ENCODE measurements at regions not wholly inside any gene's neighbourhood (a gene's known extent, or its start where the extent isn't known, plus 50 kb on each side); places are given as distances from the start of the nearest gene placed in this dataset.

GRCh38 chr1:190957565-190957964, 479.9 kb upstream of the BRINP3 start:
- Histone ChIP-seq H3K36me3 (ENCODE audit: insufficient read depth, low read length) (no peaks in the 10 kb centered on the region), H3K27ac (ENCODE audit: low read length) (no peak overlapping the region), H3K9ac (ENCODE audit: low read depth, low read length) (no peak overlapping the region), H3K4me2 (ENCODE audit: insufficient read depth, low read length) (no peak overlapping the region), H3K27me3 (ENCODE audit: insufficient read depth, low read length, poor library complexity) (no peaks in the 10 kb centered on the region), H4K20me1 (ENCODE audit: insufficient read depth, low read length) (no peaks in the 10 kb centered on the region), H2AFZ (ENCODE audit: low read depth, low read length) (no peak overlapping the region), H3K79me2 (ENCODE audit: insufficient read depth, low read length) (no peaks in the 10 kb centered on the region), H3K9me3 (ENCODE audit: insufficient read depth, low read length, severe bottlenecking) (no peaks in the 10 kb centered on the region), H3K4me3 (ENCODE audit: low read depth in 1 of 2, low read length in 2 of 2) (no peak overlapping the region), H3K4me1 (ENCODE audit: insufficient read depth, low read length) (no peaks in the 10 kb centered on the region)
- no peak; the same call in 2 of the 3 replicates for ATAC-seq (ENCODE audit: insufficient read depth, low read depth)
- DNase-seq = no peak
- no peak for TF ChIP-seq CTCF (IDR thresholded peaks at IDR 0.05; ENCODE audit: borderline replicate concordance, extremely low read depth, low read length, poor library complexity, severe bottlenecking)
- no peak for TF ChIP-seq EZH2 (IDR thresholded peaks at IDR 0.05; ENCODE audit: borderline replicate concordance, low read depth, low read length, severe bottlenecking)

- DNase-seq = no peak
- Histone ChIP-seq H4K20me1 (ENCODE audit: insufficient read depth, low read length) (no peaks in the 10 kb centered on the region), H3K9me3 (ENCODE audit: insufficient read depth, low read length, severe bottlenecking) (no peaks in the 10 kb centered on the region), H3K27me3 (ENCODE audit: insufficient read depth, low read length, poor library complexity) (no peaks in the 10 kb centered on the region), H2AFZ (ENCODE audit: low read depth, low read length) (no peak overlapping the region), H3K4me3 (ENCODE audit: low read depth in 1 of 2, low read length in 2 of 2) (no peak overlapping the region), H3K4me1 (ENCODE audit: insufficient read depth, low read length) (no peaks in the 10 kb centered on the region), H3K79me2 (ENCODE audit: insufficient read depth, low read length) (no peaks in the 10 kb centered on the region), H3K27ac (ENCODE audit: low read length) (no peak overlapping the region), H3K4me2 (ENCODE audit: insufficient read depth, low read length) (no peak overlapping the region), H3K36me3 (ENCODE audit: insufficient read depth, low read length) (no peaks in the 10 kb centered on the region), H3K9ac (ENCODE audit: low read depth, low read length) (no peak overlapping the region)
- TF ChIP-seq CTCF (IDR thresholded peaks at IDR 0.05; ENCODE audit: borderline replicate concordance, extremely low read depth, low read length, poor library complexity, severe bottlenecking) (no peak), EZH2 (IDR thresholded peaks at IDR 0.05; ENCODE audit: borderline replicate concordance, low read depth, low read length, severe bottlenecking) (no peak)
- no peak for ATAC-seq (ENCODE audit: insufficient read depth, low read depth)
Observed at GRCh38 chr1:190963321-190963720, 485.7 kb upstream of the BRINP3 start.

- Histone ChIP-seq H3K4me3 (ENCODE audit: low read depth in 1 of 2, low read length in 2 of 2) (no peak overlapping the region), H3K9me3 (ENCODE audit: insufficient read depth, low read length, severe bottlenecking) (no peaks in the 10 kb centered on the region), H3K27me3 (ENCODE audit: insufficient read depth, low read length, poor library complexity) (no peaks in the 10 kb centered on the region), H4K20me1 (ENCODE audit: insufficient read depth, low read length) (no peaks in the 10 kb centered on the region), H3K4me1 (ENCODE audit: insufficient read depth, low read length) (no peaks in the 10 kb centered on the region), H3K79me2 (ENCODE audit: insufficient read depth, low read length) (no peaks in the 10 kb centered on the region), H3K36me3 (ENCODE audit: insufficient read depth, low read length) (no peaks in the 10 kb centered on the region), H3K4me2 (ENCODE audit: insufficient read depth, low read length) (no peak overlapping the region), H3K9ac (ENCODE audit: low read depth, low read length) (no peak overlapping the region), H3K27ac (ENCODE audit: low read length) (no peak overlapping the region), H2AFZ (ENCODE audit: low read depth, low read length) (no peak overlapping the region)
- TF ChIP-seq CTCF (IDR thresholded peaks at IDR 0.05; ENCODE audit: borderline replicate concordance, extremely low read depth, low read length, poor library complexity, severe bottlenecking) = no peak
- no peak for TF ChIP-seq EZH2 (IDR thresholded peaks at IDR 0.05; ENCODE audit: borderline replicate concordance, low read depth, low read length, severe bottlenecking)
- ATAC-seq (ENCODE audit: insufficient read depth, low read depth) (no peak), DNase-seq (no peak)
Observed at GRCh38 chr1:190975827-190976226, 498.2 kb upstream of the BRINP3 start.

- no peak overlapping the region for H3K4me2 ChIP-seq (ENCODE audit: insufficient read depth, low read length)
- no peaks in the 10 kb centered on the region for H3K9me3 ChIP-seq (ENCODE audit: insufficient read depth, low read length, severe bottlenecking)
- no peaks in the 10 kb centered on the region for H3K4me1 ChIP-seq (ENCODE audit: insufficient read depth, low read length)
- H3K27ac ChIP-seq (ENCODE audit: low read length) = no peak overlapping the region
- H3K9ac ChIP-seq (ENCODE audit: low read depth, low read length) = no peak overlapping the region
- no peaks in the 10 kb centered on the region for H3K27me3 ChIP-seq (ENCODE audit: insufficient read depth, low read length, poor library complexity)
- ATAC-seq (ENCODE audit: insufficient read depth, low read depth) (no peak), DNase-seq (no peak)
- no peak for TF ChIP-seq EZH2 (IDR thresholded peaks at IDR 0.05; ENCODE audit: borderline replicate concordance, low read depth, low read length, severe bottlenecking)
- TF ChIP-seq CTCF (IDR thresholded peaks at IDR 0.05; ENCODE audit: borderline replicate concordance, extremely low read depth, low read length, poor library complexity, severe bottlenecking) = no peak
- H3K4me3 ChIP-seq (ENCODE audit: low read depth in 1 of 2, low read length in 2 of 2) = no peak overlapping the region
- no peaks in the 10 kb centered on the region for H3K36me3 ChIP-seq (ENCODE audit: insufficient read depth, low read length)
- no peaks in the 10 kb centered on the region for H4K20me1 ChIP-seq (ENCODE audit: insufficient read depth, low read length)
- no peak overlapping the region for H2AFZ ChIP-seq (ENCODE audit: low read depth, low read length)
- no peaks in the 10 kb centered on the region for H3K79me2 ChIP-seq (ENCODE audit: insufficient read depth, low read length)
Observed at GRCh38 chr1:191002768-191003167, 525.1 kb upstream of the BRINP3 start.
